SIG-M5 treated with dmso at 0.1 percent for 504 hours (cell line): ENCODE measurements at regions not wholly inside any gene's neighbourhood (a gene's known extent, or its start where the extent isn't known, plus 50 kb on each side); places are given as distances from the start of the nearest gene placed in this dataset.

Experiments used
- DNase-seq: peaks from one replicate; lab custom pipeline; 2025; ENCODE audit not compliant: unreplicated experiment; lab: John Stamatoyannopoulos, UW

- DNase-seq, result no peak
Measured at GRCh38 chr1:55749975-55750627, 534.9 kb upstream of the USP24 start.

- DNase-seq, result no peak
Measured at GRCh38 chr1:55747408-55747841, 532.3 kb upstream of the USP24 start.

- no peak for DNase-seq
Measured at GRCh38 chr1:55746710-55747109, 531.5 kb upstream of the USP24 start.

- DNase-seq, result no peak
Measured at GRCh38 chr1:55741516-55741915, 526.4 kb upstream of the USP24 start.

- DNase-seq, result no peak
Measured at GRCh38 chr1:55735106-55735505, 519.9 kb upstream of the USP24 start.

GRCh38 chr1:55726994-55727393 is 511.8 kb upstream of the USP24 start:
- no peak for DNase-seq

- no peak for DNase-seq
Measured at GRCh38 chr1:55725378-55725777, 510.2 kb upstream of the USP24 start.

GRCh38 chr1:55724551-55725325 is 509.6 kb upstream of the USP24 start:
- DNase-seq, result no peak

GRCh38 chr1:55723001-55723400 is 507.8 kb upstream of the USP24 start:
- DNase-seq, result no peak

GRCh38 chr1:55720261-55720660 is 505.1 kb upstream of the USP24 start:
- DNase-seq, result no peak

GRCh38 chr1:55718758-55719671 is 503.9 kb upstream of the USP24 start:
- DNase-seq, result no peak

- DNase-seq, result no peak
Measured at GRCh38 chr1:55717111-55717510, 501.9 kb upstream of the USP24 start.

GRCh38 chr1:55716610-55717009 is 501.4 kb upstream of the USP24 start:
- no peak for DNase-seq

GRCh38 chr1:55716151-55716550 is 501.0 kb upstream of the USP24 start:
- DNase-seq, result no peak

- no peak for DNase-seq
Measured at GRCh38 chr1:55714230-55714629, 499.1 kb upstream of the USP24 start.

- no peak for DNase-seq
Measured at GRCh38 chr1:55713516-55713915, 498.4 kb upstream of the USP24 start.

- no peak for DNase-seq
Measured at GRCh38 chr1:55712148-55712547, 497.0 kb upstream of the USP24 start.

- no peak for DNase-seq
Measured at GRCh38 chr1:55708781-55709180, 493.6 kb upstream of the USP24 start.

GRCh38 chr1:55707846-55708245 is 492.7 kb upstream of the USP24 start:
- DNase-seq, result no peak

- DNase-seq, result no peak
Measured at GRCh38 chr1:55707196-55707595, 492.0 kb upstream of the USP24 start.

GRCh38 chr1:55706397-55706796 is 491.2 kb upstream of the USP24 start:
- DNase-seq, result no peak
